Aorta (tissue), 5 donors: ENCODE measurements at regions not wholly inside any gene's neighbourhood (a gene's known extent, or its start where the extent isn't known, plus 50 kb on each side); places are given as distances from the start of the nearest gene placed in this dataset.

ENCODE experiments used
- ATAC-seq: fragments of 200-7000 bp; cut with Tn5 transposase; one replicate; pipeline ENCODE4 v1.9.1; 2022; ENCODE audit warnings: moderate library complexity; ENCODE audit not compliant: low FRiP score
- DNase-seq, 2 donors: peaks; one replicate each; pipeline ENCODE4 v3.0.0-alpha.2; 2020
- H3K27ac ChIP-seq, 2 donors: one replicate each; pipeline ENCODE4 v1.5.1; 2013; ENCODE audit warnings: low read length in 2 of 2, mild to moderate bottlenecking in 2 of 2, moderate library complexity in 2 of 2, control low read depth in 1 of 2, inconsistent platforms in 1 of 2, low read depth in 1 of 2
- H3K27me3 ChIP-seq, 2 donors: one replicate each; pipeline ENCODE4 v1.6.1; 2013; ENCODE audit warnings: control low read depth in 1 of 2, low read length in 1 of 2, mild to moderate bottlenecking in 1 of 2, moderate library complexity in 1 of 2; ENCODE audit not compliant: insufficient read depth in 2 of 2, control insufficient read depth in 1 of 2
- H3K36me3 ChIP-seq, 2 donors: one replicate each; pipeline ENCODE4 v1.6.1; 2013; ENCODE audit warnings: control low read depth in 1 of 2, low read length in 1 of 2, mild to moderate bottlenecking in 1 of 2; ENCODE audit not compliant: insufficient read depth in 2 of 2, control insufficient read depth in 1 of 2
- H3K4me1 ChIP-seq, 2 donors: one replicate each; pipeline ENCODE4 v1.6.1; 2013; ENCODE audit warnings: low read length in 2 of 2, control low read depth in 1 of 2, mild to moderate bottlenecking in 1 of 2, moderate library complexity in 1 of 2; ENCODE audit not compliant: insufficient read depth in 2 of 2, control insufficient read depth in 1 of 2
- H3K4me3 ChIP-seq, 2 donors: one replicate each; pipeline ENCODE4 v1.5.1; 2013; ENCODE audit warnings: low read length in 2 of 2, control low read depth in 1 of 2, mild to moderate bottlenecking in 1 of 2
- H3K9me3 ChIP-seq: one replicate; pipeline ENCODE4 v1.6.1; 2013; ENCODE audit warnings: mild to moderate bottlenecking, low read length; ENCODE audit not compliant: control insufficient read depth
- WGBS, 2 donors: extraction: QIAGEN DNeasy Blood & Tissue Kit; methylation state at CpG; one replicate each; pipeline ENCODE4 v1.1.7; 2013; 5-methylcytosine and 5-hydroxymethylcytosine counted together
- intact Hi-C, 2 donors: fragments of 100-400 bp; cut with DNase I; formaldehyde crosslinking; loops; one replicate each; pipeline versions ENCODE4 v1.14.2 to v1.15.0; 2022
- donor health status: healthy with polysubstance abuse.
- donor health status: Bipolar disorder and iron deficiency.
- donor health status: DM: no; HTN: no; CAD: no.
- donor health status: DM: no; HTN: no; CAD: no.
- donor health status: DM: yes; HTN: yes; CAD: no.

DNA sequence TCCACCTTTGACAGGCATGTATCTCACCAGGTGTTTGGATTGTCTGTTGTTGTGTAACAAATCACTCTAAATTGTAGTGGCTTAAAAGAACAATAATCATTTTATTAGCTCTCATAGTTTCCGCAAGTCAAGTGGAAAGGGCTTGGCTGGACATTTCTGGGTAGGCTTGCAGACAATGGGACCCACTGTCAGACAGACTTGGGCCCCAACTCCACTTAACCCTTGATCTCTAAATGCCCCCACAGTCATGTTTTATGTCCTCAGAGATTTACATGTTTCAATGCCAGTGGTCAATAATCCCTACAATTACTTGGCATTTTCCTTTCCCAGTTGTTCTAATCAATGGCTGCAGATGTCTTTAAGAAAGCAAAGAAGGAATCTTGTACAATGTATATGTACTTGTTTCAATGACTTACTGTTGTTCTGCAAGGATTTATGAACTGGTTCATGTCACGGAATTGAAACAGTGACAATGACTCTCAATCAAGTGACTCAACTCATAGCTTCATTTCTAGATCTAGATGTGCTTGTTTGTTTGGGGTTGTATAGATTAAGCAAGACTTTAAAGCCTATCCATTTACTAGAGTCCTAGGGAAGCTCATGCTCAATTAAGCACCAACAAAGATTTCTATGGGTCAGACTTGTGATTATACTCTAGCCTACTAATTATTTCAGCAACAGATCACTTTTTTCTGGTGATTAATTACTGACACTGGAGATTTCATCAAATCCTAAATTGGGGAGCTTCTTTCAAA is 510.1 kb upstream of the NBEA start:
- Histone ChIP-seq H3K9me3 (no peaks in the 10 kb centered on the region), H3K4me3 (no peak overlapping the region), H3K4me1 (no peaks in the 10 kb centered on the region), H3K27ac (no peak overlapping the region), H3K36me3 (no peaks in the 10 kb centered on the region), H3K27me3 (no peaks in the 10 kb centered on the region)
- WGBS, 2 donors, result 93 to 94% methylated on average over 2 of the region's 2 CpGs
- intact Hi-C loops, result no loop called here
- no peak for DNase-seq
- ATAC-seq, result no peak

DNA sequence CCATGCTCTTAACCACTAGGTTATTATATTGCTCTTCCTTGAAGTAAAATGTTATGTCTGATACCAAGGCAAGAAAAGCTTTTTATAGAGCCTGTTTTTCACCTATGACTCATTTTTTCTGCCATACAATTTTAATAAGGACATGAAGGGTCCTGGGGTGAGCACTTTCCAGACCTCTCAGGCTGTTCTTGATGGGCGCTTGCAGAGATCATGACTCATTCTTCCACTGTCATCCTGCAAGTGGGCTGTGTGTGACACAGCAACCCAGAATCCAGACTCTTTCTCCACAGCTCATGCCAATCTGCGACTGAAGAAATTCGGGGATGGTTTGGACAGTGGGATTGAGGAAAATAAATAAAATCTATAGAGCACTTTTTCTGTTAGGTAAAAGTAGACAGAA is 506.7 kb upstream of the NBEA start:
- Histone ChIP-seq H3K27ac (no peak overlapping the region), H3K4me1 (no peaks in the 10 kb centered on the region), H3K36me3 (no peaks in the 10 kb centered on the region), H3K9me3 (no peaks in the 10 kb centered on the region), H3K4me3 (no peak overlapping the region), H3K27me3 (no peaks in the 10 kb centered on the region)
- WGBS, 2 donors, result 69 to 76% methylated on average over 3 of the region's 3 CpGs
- no peak for DNase-seq
- ATAC-seq, result no peak
- intact Hi-C loops, result no loop called here

DNA sequence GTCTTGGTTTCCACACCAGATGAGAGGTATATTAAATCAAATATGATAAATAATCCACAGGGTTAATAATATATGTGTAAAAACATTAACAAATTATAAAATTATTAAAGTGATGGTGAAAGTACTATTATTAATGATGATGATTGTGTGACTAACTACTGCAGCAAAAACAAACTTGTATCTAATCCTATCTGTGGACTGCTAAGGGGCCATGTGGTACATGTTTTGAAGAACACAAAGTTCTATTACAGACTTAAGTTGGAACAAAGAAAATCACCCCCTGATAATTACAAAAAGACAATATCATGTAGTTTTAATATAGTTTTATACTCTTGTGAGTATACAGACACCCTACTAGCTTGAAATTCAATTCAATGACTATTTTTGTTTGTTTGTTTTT is 504.2 kb upstream of the NBEA start:
- H3K4me1 ChIP-seq, result no peaks in the 10 kb centered on the region
- no peaks in the 10 kb centered on the region for H3K27me3 ChIP-seq
- no peak for ATAC-seq
- no peaks in the 10 kb centered on the region for H3K9me3 ChIP-seq
- DNase-seq, result no peak
- no peak overlapping the region for H3K27ac ChIP-seq
- intact Hi-C loops, result no loop called here
- H3K36me3 ChIP-seq, result no peaks in the 10 kb centered on the region
- H3K4me3 ChIP-seq, result no peak overlapping the region

DNA sequence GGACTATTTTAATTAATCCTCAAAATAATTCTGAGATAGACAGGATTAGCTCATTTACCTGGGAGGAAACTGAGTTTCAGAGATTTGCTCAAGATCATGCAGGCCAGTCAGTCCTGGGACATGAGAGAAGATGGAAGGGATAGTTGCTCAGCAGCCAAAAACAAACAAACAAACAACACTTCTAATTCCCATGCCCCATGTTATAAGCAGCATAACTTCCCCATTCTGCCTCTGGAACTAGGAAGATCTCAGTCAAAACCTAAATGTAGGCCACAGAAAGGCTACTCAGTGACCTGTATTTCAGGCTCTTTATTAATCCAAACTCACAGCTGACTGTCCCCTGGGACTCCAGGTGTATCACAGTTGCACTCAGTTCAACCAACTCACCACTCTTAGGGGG is 489.2 kb upstream of the NBEA start:
- Histone ChIP-seq H3K9me3 (no peaks in the 10 kb centered on the region), H3K4me3 (no peak overlapping the region), H3K27ac (no peak overlapping the region), H3K36me3 (no peaks in the 10 kb centered on the region), H3K27me3 (no peaks in the 10 kb centered on the region), H3K4me1 (no peaks in the 10 kb centered on the region)
- DNase-seq (no peak), ATAC-seq (no peak)
- intact Hi-C loops, result no loop called here

DNA sequence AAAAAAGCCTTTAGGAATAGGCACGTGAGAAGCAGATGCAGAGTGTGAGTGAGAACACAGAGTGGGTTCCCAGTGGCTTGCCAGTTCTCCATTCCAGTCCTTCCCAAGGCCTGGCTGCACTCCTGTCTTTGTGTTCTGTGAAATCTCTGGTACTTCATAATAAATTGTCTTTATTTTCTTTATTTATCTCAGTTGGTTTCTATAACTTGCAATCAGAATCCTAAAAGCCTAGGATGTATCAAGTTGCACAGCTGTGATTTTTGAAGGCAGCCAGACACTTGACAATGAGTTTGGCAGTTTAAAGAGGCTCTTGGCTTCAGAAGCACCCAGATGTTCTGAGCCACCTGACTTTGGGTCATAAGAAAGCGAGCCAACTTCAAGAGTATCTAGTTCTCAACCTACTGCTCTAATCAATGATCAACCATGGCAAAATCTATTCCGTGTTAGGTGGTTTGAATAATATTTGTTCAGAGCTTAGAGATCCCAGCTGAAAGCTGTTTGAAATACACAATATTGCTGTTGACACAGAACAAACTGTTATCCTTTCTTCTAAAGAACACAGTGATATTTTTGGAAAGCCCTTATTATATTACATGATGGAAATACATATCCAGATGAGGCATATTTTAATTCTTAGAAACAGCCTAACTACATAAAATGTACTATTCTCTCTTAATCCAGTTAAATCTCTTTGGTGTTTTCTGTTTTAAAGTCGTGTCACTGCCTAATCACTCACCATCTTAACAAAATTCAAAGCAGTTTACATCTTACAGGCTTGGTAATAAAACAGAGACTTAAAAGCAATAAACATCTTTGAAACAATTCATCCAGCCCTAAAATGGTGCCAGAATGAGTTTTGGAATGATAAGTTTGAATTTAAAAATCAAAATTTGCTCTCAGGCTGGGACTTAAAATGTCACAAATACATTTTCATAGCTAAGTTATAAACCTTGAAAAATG is 483.0 kb upstream of the NBEA start:
- no peaks in the 10 kb centered on the region for H3K27me3 ChIP-seq
- no peaks in the 10 kb centered on the region for H3K36me3 ChIP-seq
- H3K4me3 ChIP-seq, result no peak overlapping the region
- DNase-seq, result no peak
- no peaks in the 10 kb centered on the region for H3K9me3 ChIP-seq
- peaks cover 0 to 6% of the 10 kb centered on the region in 2 donors for H3K4me1 ChIP-seq
- WGBS, 2 donors, result 6 to 7% methylated on average over 4 of the region's 4 CpGs
- peak overlapping the region in 1 of 2 donors; percentile 87 for H3K27ac ChIP-seq
- intact Hi-C loops, result no loop called here
- ATAC-seq, result no peak

DNA sequence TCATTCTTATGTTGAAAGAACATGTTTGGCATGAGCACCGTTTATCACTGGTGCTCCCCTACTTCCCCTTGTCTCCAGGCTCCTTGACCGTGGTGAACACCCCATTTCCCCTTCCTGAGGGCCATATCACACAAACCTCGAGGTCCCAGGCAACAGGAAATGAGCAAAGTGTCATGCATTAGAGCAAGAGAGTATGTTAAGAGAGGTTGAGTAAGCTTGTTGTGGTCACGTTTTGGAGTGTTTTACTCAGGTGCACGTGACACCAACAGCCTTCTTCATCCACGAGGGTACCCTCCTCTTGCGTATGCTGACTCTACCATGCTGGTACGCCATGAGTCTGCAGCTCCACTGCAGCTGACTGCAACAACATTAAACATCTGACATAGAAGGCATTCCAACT is 482.2 kb upstream of the NBEA start:
- Histone ChIP-seq H3K9me3 (no peaks in the 10 kb centered on the region), H3K27me3 (no peaks in the 10 kb centered on the region), H3K27ac (peak overlapping the region in 1 of 2 donors; percentile 13), H3K4me3 (no peak overlapping the region), H3K36me3 (no peaks in the 10 kb centered on the region), H3K4me1 (peaks cover 0 to 6% of the 10 kb centered on the region in 2 donors)
- intact Hi-C loops, result no loop called here
- WGBS, 2 donors, result 62 to 66% methylated on average over 8 of the region's 8 CpGs
- no peak for DNase-seq
- ATAC-seq, result no peak

DNA sequence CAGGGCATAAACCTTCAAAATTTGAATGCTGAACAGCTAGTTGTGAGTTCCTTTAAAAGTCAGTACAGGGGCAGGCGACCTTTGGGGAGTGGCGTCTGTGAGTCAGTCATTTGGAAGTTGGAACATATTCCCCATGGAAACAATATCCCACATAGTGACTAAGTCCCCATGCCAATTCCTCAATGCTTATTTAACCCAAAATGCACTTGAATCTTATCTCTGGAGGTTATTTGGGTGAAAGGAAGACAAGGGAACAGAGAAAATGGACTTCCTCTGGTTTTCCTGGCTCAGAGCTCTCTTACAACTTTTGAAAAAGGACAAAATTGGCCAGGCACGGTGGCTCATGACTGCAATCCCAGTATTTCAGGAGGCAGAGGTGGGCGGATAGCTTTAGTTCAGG is 479.2 kb upstream of the NBEA start:
- intact Hi-C loops, result no loop called here
- H3K4me1 ChIP-seq, result peaks cover 2 to 6% of the 10 kb centered on the region in 2 donors
- no peak for DNase-seq
- no peaks in the 10 kb centered on the region for H3K36me3 ChIP-seq
- H3K27me3 ChIP-seq, result no peaks in the 10 kb centered on the region
- WGBS, 2 donors, result 4 to 11% methylated on average over 4 of the region's 4 CpGs
- no peak overlapping the region for H3K4me3 ChIP-seq
- peak; percentile 41 for ATAC-seq
- H3K27ac ChIP-seq, result peak overlapping the region in 1 of 2 donors; percentile 61
- no peaks in the 10 kb centered on the region for H3K9me3 ChIP-seq

DNA sequence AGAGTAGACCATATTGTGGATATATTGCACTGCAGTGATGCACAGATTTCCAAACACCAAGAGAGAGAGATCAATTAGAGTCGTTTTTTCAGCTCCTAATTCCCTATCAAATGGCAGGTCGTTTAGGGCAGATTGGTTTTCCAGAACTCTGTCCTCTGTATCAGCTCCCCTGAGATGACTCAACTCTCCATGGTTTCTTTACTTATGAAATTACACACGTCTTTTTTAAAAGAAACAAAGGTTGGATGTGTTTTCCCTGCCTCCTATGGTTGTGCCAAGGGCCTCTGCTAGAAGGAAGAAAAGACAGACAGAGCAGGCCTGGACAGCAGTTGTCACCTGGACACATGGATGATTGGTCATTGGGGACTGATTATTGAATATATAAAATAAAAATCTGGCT is 478.1 kb upstream of the NBEA start:
- no peak for DNase-seq
- WGBS, 2 donors, result 32 to 35% methylated on average over 3 of the region's 3 CpGs
- Histone ChIP-seq H3K4me1 (peaks cover 2 to 6% of the 10 kb centered on the region in 2 donors), H3K9me3 (no peaks in the 10 kb centered on the region), H3K4me3 (no peak overlapping the region), H3K36me3 (no peaks in the 10 kb centered on the region), H3K27ac (no peak overlapping the region), H3K27me3 (no peaks in the 10 kb centered on the region)
- intact Hi-C loops, result no loop called here
- ATAC-seq, result no peak
